Activated CD4-positive, alpha-beta memory T cell treated with anti-CD3 and anti-CD28 coated beads for 36 hours (primary cell): ENCODE measurements at regions not wholly inside any gene's neighbourhood (a gene's known extent, or its start where the extent isn't known, plus 50 kb on each side); places are given as distances from the start of the nearest gene placed in this dataset.

Source experiments
- CTCF ChIA-PET: fragments of 350-600 bp; sonication (Branson Sonifier 250); formaldehyde crosslinking; loops from one replicate; lab custom pipeline; 2021; ENCODE audit warnings: antibody characterized with exemption, inconsistent platforms; lab: Charles Lee
- POLR2A ChIA-PET: fragments of 350-600 bp; sonication (Branson Sonifier 250); formaldehyde crosslinking; loops from one replicate; lab custom pipeline; 2021; ENCODE audit warnings: antibody characterized with exemption; lab: Charles Lee
- DNase-seq: peaks from one replicate; pipeline ENCODE4 v3.0.0-alpha.2; 2020
- H3K27ac Mint-ChIP-seq: one replicate; pipeline ENCODE4 v1.8.0; 2021; ENCODE audit warnings: mixed read lengths
- H3K27me3 Mint-ChIP-seq: one replicate; pipeline ENCODE4 v1.8.0; 2021; ENCODE audit warnings: mixed read lengths
- H3K36me3 Mint-ChIP-seq: one replicate; pipeline ENCODE4 v1.8.0; 2021; ENCODE audit warnings: mixed read lengths
- H3K4me1 Mint-ChIP-seq: one replicate; pipeline ENCODE4 v1.8.0; 2021; ENCODE audit warnings: low read depth, mixed read lengths
- H3K4me3 Mint-ChIP-seq: one replicate; pipeline ENCODE4 v1.8.0; 2021; ENCODE audit warnings: mild to moderate bottlenecking, mixed read lengths
- H3K9me3 Mint-ChIP-seq: one replicate; pipeline ENCODE4 v1.8.0; 2021; ENCODE audit warnings: mixed read lengths
- intact Hi-C: fragments of 100-400 bp; cut with micrococcal nuclease; formaldehyde crosslinking; loops from one replicate; pipeline ENCODE4 v1.15.1; 2023

DNA sequence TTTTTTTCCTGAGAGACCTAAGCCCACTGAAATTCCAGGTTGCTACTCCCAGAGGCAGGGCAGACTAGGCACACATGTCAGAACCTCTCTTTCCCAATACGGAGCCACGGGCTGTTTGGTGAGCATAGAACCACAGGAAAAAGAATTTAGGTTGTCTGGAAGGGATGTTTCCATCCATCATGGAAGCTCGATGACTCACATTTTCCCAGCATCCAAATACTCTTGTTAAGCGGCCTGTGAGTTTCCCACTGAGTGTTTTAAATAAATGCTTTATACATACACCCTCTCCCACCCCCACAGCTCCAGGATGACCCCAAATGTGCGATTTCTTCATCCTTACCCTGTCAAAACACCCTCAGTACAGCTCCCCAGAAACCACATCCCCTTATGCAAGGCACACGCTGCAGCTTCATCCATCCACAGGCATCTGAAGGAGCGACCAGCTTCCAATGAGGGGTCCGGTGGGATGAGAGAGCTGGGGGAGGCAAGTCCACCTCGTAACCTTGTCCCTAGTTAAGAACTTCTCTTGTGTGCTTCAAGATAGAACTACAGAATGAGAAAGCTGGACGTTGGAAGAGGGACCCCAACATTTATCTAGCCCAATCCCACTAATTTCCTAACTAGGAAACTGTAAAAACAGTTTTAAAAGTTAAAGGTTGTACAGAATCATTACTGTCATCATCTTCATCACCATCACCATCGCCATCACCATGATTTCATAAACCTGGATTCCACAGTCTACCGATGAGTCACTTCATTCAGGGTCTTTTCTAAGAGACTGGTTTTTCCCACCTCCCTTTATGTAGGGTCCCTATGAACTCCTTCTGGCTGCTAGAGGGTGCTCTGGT lies 63.5 kb upstream of the FZD7 start:
- ChIA-PET CTCF (no interaction called here), POLR2A (no interaction called here)
- intact Hi-C loops, result no loop called here
- H3K36me3 Mint-ChIP-seq, result no peaks in the 10 kb centered on the region
- no peaks in the 10 kb centered on the region for H3K27me3 Mint-ChIP-seq
- no peak overlapping the region for H3K4me3 Mint-ChIP-seq
- DNase-seq, result no peak
- H3K9me3 Mint-ChIP-seq, result no peaks in the 10 kb centered on the region
- no peaks in the 10 kb centered on the region for H3K4me1 Mint-ChIP-seq
- H3K27ac Mint-ChIP-seq, result no peak overlapping the region

DNA sequence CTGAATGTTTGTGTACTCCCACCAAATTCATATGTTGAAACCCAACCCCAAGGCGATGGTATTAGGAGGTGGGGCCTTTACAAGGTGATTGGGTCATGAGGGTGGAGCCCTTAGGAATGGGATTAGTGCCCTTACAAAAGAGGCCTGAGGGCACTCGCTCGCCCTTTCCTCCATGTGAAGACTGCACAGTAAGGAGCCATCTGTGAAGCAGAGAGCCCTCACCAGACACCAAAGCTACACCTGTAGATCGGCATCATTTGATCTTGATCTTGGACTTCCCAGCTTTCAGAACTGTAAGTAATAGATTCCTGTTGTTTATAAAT lies 62.9 kb upstream of the FZD7 start:
- Mint-ChIP-seq H3K27me3 (no peaks in the 10 kb centered on the region), H3K4me3 (no peak overlapping the region), H3K36me3 (no peaks in the 10 kb centered on the region), H3K9me3 (no peaks in the 10 kb centered on the region), H3K27ac (no peak overlapping the region), H3K4me1 (no peaks in the 10 kb centered on the region)
- ChIA-PET CTCF (no interaction called here), POLR2A (no interaction called here)
- no peak for DNase-seq
- intact Hi-C loops, result no loop called here

- POLR2A ChIA-PET, result no interaction called here
- no peaks in the 10 kb centered on the region for H3K9me3 Mint-ChIP-seq
- H3K27me3 Mint-ChIP-seq, result no peaks in the 10 kb centered on the region
- no peaks in the 10 kb centered on the region for H3K36me3 Mint-ChIP-seq
- no peak overlapping the region for H3K27ac Mint-ChIP-seq
- CTCF ChIA-PET, result no interaction called here
- H3K4me1 Mint-ChIP-seq, result no peaks in the 10 kb centered on the region
- no peak for DNase-seq
- H3K4me3 Mint-ChIP-seq, result no peak overlapping the region
- intact Hi-C loops, result no loop called here
Observed at GRCh38 chr2:201971531-201972228, 62.0 kb upstream of the FZD7 start.

DNA sequence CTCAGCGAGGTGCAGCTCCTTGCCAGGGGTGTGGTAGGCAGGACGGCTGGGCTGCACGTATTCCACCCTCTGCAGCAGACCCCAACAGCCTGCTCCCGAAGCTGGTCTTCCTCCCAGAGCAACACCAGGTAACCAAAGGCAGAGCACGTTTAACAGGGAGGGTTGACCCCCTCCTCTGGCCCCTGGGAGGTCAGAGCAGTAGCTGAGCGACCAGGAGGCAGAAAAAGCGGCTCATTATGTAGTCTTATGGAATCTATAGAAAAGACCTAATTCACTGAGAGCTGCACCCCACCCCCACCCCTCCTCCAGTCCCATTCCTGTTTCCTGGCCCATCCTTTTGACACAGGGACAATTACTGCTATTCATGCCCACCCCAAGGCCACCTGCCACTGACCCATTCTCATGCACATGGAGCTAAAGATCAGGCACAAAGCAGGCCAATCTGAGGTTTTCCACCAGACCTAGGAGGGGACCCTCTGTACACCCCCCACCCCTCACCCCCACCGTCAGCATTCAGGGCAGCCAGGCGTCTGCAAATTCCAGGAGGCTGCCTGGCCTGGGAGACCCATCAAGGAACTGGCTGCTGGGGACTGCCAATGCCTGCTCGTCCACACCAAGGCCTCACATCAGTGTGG lies 60.9 kb upstream of the FZD7 start:
- no peaks in the 10 kb centered on the region for H3K9me3 Mint-ChIP-seq
- ChIA-PET POLR2A (no interaction called here), CTCF (interaction anchor here (0.6 kb wide), 1 partner anchor 190 kb away, joined by 4 read pairs; no protein-coding TSS in a partner anchor)
- H3K27me3 Mint-ChIP-seq, result no peaks in the 10 kb centered on the region
- no peaks in the 10 kb centered on the region for H3K4me1 Mint-ChIP-seq
- DNase-seq, result no peak
- H3K4me3 Mint-ChIP-seq, result no peak overlapping the region
- H3K27ac Mint-ChIP-seq, result no peak overlapping the region
- H3K36me3 Mint-ChIP-seq, result no peaks in the 10 kb centered on the region
- intact Hi-C loops, result no loop called here

- Mint-ChIP-seq H3K36me3 (no peaks in the 10 kb centered on the region), H3K9me3 (no peaks in the 10 kb centered on the region), H3K27ac (no peak overlapping the region), H3K4me3 (no peak overlapping the region), H3K27me3 (no peaks in the 10 kb centered on the region), H3K4me1 (no peaks in the 10 kb centered on the region)
- no peak for DNase-seq
- intact Hi-C loops, result no loop called here
- CTCF ChIA-PET, result interaction anchor here (0.6 kb wide), 1 partner anchor 190 kb away, joined by 4 read pairs; no protein-coding TSS in a partner anchor
- POLR2A ChIA-PET, result no interaction called here
Observed at GRCh38 chr2:201973305-201973928, 60.2 kb upstream of the FZD7 start.

DNA sequence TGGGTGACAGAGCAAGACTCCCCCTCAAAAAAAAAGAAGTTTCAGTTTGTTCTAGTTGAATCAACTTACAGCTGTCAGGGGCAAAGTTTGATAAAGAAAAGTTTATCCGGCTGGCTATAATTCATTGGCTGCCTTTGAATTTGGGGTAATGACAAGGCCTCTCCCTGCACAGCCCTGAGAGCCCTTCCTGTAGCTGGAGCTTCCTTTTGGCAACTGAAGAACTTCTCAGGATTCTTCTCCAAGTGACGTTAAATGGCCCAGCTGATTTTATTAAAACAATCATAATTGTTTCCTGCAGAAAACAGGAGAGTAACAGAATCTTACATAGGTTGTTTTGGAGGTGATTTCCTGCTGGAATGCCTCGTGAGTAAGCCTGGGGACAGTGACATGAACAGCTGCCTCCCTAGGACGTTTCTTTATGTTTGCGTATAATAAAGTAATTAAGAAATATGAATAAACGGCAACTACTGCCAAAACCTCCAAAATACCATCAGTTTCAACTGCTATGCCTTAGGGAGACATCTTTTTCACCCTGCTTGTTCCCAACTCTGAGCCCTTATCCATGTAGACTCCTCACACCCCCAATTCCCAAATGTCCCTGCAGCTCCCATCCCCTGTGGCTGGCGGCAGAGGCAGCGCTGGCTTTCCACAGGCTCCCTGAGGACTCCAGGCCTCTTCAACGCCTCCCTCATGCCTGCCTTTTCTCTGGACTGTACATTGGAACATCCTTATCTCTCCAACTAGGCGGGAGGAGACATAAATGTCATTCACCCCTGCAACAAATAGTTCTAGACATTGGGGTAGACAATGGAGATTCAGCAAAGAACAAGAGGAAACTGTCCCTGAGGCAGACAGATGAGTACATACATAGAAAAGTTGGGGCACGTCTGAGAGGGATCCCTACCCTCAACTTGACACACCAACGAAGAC lies 59.2 kb upstream of the FZD7 start:
- ChIA-PET CTCF (no interaction called here), POLR2A (no interaction called here)
- no peaks in the 10 kb centered on the region for H3K9me3 Mint-ChIP-seq
- no peak for DNase-seq
- H3K4me1 Mint-ChIP-seq, result no peaks in the 10 kb centered on the region
- H3K36me3 Mint-ChIP-seq, result no peaks in the 10 kb centered on the region
- intact Hi-C loops, result no loop called here
- H3K27ac Mint-ChIP-seq, result no peak overlapping the region
- H3K27me3 Mint-ChIP-seq, result no peaks in the 10 kb centered on the region
- no peak overlapping the region for H3K4me3 Mint-ChIP-seq

DNA sequence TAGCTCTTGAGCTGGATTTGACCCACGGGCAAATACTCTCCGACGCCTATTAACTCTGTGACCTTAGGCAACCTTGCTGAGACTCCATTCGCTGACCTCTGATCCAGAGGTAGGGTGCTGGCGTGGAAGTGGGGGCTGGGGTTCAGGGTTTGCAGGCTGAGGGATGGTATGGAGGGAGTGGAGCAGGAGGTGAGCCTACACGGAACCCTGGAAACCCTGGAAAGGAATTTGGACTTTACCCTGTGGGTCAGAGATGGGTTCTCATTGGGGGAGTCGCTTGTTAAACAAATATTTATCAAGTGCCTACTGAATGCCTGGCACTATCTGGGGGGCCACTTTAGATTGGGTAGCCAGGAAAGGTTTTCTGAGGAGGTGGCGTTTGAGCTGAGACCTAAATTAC lies 58.2 kb upstream of the FZD7 start:
- H3K4me3 Mint-ChIP-seq, result no peak overlapping the region
- no peaks in the 10 kb centered on the region for H3K27me3 Mint-ChIP-seq
- no peak for DNase-seq
- no peak overlapping the region for H3K27ac Mint-ChIP-seq
- intact Hi-C loops, result no loop called here
- H3K36me3 Mint-ChIP-seq, result no peaks in the 10 kb centered on the region
- ChIA-PET POLR2A (no interaction called here), CTCF (no interaction called here)
- H3K9me3 Mint-ChIP-seq, result no peaks in the 10 kb centered on the region
- no peaks in the 10 kb centered on the region for H3K4me1 Mint-ChIP-seq

- H3K27me3 Mint-ChIP-seq, result no peaks in the 10 kb centered on the region
- H3K36me3 Mint-ChIP-seq, result no peaks in the 10 kb centered on the region
Observed at GRCh38 chr2:201975964-201976612, 57.6 kb upstream of the FZD7 start.

GRCh38 chr2:201977651-201978050 lies 56.0 kb upstream of the FZD7 start:
- H3K36me3 Mint-ChIP-seq, result no peaks in the 10 kb centered on the region
- H3K4me1 Mint-ChIP-seq, result no peaks in the 10 kb centered on the region
- no peak overlapping the region for H3K4me3 Mint-ChIP-seq
- H3K27ac Mint-ChIP-seq, result no peak overlapping the region
- CTCF ChIA-PET, result no interaction called here
- H3K9me3 Mint-ChIP-seq, result no peaks in the 10 kb centered on the region
- DNase-seq, result no peak
- intact Hi-C loops, result no loop called here
- H3K27me3 Mint-ChIP-seq, result no peaks in the 10 kb centered on the region
- POLR2A ChIA-PET, result no interaction called here

More at GRCh38 chr2:201975964-201976612, 57.6 kb upstream of the FZD7 start:
- H3K4me1 Mint-ChIP-seq, result no peaks in the 10 kb centered on the region
- intact Hi-C loops, result no loop called here
- no peak overlapping the region for H3K27ac Mint-ChIP-seq
- POLR2A ChIA-PET, result no interaction called here
- no peak overlapping the region for H3K4me3 Mint-ChIP-seq
- no peaks in the 10 kb centered on the region for H3K9me3 Mint-ChIP-seq
- CTCF ChIA-PET, result no interaction called here
- no peak for DNase-seq

DNA sequence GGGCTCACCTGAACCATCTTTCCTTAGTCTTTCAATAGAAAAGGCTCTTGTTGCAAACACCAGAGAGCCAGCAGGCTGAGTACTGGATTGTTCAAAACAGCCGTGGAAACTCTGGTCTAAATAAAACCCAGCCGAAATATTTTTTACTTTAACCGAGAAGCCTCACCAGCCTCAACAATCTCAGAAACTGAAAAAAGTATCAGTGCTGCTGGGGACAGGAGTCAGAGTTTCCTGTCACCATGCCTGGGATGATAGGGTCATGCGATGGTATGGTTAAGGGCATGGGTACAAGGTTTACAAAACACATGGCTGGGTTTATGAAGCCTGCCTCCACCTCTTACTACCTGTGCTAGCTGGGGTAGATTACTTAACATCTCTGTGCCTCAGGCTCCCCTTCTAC lies 55.3 kb upstream of the FZD7 start:
- ChIA-PET CTCF (no interaction called here), POLR2A (no interaction called here)
- Mint-ChIP-seq H3K9me3 (no peaks in the 10 kb centered on the region), H3K36me3 (no peaks in the 10 kb centered on the region), H3K27ac (no peak overlapping the region), H3K27me3 (no peaks in the 10 kb centered on the region), H3K4me3 (no peak overlapping the region), H3K4me1 (no peaks in the 10 kb centered on the region)
- intact Hi-C loops, result no loop called here
- no peak for DNase-seq

GRCh38 chr2:201978986-201979385 lies 54.7 kb upstream of the FZD7 start:
- POLR2A ChIA-PET, result no interaction called here
- Mint-ChIP-seq H3K4me3 (no peak overlapping the region), H3K36me3 (no peaks in the 10 kb centered on the region), H3K4me1 (no peaks in the 10 kb centered on the region), H3K27me3 (no peaks in the 10 kb centered on the region), H3K9me3 (no peaks in the 10 kb centered on the region), H3K27ac (no peak overlapping the region)
- intact Hi-C loops, result no loop called here
- DNase-seq, result no peak
- CTCF ChIA-PET, result no interaction called here
